ENCODE measurements at regions not wholly inside any gene's neighbourhood (a gene's known extent, or its start where the extent isn't known, plus 50 kb on each side); places are given as distances from the start of the nearest gene placed in this dataset.

DNA sequence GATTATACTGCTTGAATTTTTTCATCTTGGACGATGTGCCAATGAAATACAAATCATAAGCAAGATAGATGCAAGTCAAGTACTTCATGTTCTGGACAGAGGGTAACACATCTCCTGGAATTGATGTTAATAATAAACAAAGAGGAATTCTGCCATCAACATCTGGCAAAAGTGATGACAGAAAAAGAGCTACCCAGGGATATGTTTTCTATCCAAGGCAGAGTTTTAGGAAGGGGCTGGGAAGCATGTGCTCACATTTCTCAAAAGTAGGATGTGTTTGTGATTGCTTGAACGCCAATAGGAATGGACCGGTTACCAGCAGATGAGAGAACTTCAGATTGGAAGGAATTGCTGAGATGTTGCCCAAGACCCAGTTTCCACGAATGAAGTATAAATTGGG lies 242.6 kb upstream of the AGTR1 start:
- TF ChIP-seq, protein P1, sequence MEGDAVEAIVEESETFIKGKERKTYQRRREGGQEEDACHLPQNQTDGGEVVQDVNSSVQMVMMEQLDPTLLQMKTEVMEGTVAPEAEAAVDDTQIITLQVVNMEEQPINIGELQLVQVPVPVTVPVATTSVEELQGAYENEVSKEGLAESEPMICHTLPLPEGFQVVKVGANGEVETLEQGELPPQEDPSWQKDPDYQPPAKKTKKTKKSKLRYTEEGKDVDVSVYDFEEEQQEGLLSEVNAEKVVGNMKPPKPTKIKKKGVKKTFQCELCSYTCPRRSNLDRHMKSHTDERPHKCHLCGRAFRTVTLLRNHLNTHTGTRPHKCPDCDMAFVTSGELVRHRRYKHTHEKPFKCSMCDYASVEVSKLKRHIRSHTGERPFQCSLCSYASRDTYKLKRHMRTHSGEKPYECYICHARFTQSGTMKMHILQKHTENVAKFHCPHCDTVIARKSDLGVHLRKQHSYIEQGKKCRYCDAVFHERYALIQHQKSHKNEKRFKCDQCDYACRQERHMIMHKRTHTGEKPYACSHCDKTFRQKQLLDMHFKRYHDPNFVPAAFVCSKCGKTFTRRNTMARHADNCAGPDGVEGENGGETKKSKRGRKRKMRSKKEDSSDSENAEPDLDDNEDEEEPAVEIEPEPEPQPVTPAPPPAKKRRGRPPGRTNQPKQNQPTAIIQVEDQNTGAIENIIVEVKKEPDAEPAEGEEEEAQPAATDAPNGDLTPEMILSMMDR (IDR thresholded peaks at IDR 0.05), result no peak
- no peak for TF ChIP-seq POLR2A (IDR thresholded peaks at IDR 0.05)
